ENCODE measurements at regions not wholly inside any gene's neighbourhood (a gene's known extent, or its start where the extent isn't known, plus 50 kb on each side); places are given as distances from the start of the nearest gene placed in this dataset.

- TF ChIP-seq, protein P1, sequence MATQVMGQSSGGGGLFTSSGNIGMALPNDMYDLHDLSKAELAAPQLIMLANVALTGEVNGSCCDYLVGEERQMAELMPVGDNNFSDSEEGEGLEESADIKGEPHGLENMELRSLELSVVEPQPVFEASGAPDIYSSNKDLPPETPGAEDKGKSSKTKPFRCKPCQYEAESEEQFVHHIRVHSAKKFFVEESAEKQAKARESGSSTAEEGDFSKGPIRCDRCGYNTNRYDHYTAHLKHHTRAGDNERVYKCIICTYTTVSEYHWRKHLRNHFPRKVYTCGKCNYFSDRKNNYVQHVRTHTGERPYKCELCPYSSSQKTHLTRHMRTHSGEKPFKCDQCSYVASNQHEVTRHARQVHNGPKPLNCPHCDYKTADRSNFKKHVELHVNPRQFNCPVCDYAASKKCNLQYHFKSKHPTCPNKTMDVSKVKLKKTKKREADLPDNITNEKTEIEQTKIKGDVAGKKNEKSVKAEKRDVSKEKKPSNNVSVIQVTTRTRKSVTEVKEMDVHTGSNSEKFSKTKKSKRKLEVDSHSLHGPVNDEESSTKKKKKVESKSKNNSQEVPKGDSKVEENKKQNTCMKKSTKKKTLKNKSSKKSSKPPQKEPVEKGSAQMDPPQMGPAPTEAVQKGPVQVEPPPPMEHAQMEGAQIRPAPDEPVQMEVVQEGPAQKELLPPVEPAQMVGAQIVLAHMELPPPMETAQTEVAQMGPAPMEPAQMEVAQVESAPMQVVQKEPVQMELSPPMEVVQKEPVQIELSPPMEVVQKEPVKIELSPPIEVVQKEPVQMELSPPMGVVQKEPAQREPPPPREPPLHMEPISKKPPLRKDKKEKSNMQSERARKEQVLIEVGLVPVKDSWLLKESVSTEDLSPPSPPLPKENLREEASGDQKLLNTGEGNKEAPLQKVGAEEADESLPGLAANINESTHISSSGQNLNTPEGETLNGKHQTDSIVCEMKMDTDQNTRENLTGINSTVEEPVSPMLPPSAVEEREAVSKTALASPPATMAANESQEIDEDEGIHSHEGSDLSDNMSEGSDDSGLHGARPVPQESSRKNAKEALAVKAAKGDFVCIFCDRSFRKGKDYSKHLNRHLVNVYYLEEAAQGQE (IDR thresholded peaks at IDR 0.05; ENCODE audit: insufficient replicate concordance, low read depth), result no peak
- no peak for TF ChIP-seq SPI1 (IDR thresholded peaks at IDR 0.05; ENCODE audit: borderline replicate concordance, low read depth)
- TF ChIP-seq, protein P2, sequence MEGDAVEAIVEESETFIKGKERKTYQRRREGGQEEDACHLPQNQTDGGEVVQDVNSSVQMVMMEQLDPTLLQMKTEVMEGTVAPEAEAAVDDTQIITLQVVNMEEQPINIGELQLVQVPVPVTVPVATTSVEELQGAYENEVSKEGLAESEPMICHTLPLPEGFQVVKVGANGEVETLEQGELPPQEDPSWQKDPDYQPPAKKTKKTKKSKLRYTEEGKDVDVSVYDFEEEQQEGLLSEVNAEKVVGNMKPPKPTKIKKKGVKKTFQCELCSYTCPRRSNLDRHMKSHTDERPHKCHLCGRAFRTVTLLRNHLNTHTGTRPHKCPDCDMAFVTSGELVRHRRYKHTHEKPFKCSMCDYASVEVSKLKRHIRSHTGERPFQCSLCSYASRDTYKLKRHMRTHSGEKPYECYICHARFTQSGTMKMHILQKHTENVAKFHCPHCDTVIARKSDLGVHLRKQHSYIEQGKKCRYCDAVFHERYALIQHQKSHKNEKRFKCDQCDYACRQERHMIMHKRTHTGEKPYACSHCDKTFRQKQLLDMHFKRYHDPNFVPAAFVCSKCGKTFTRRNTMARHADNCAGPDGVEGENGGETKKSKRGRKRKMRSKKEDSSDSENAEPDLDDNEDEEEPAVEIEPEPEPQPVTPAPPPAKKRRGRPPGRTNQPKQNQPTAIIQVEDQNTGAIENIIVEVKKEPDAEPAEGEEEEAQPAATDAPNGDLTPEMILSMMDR (IDR thresholded peaks at IDR 0.05; ENCODE audit: insufficient read depth, low read length), result no peak
- no peak for TF ChIP-seq GABPA (IDR thresholded peaks at IDR 0.05; ENCODE audit: low read depth)
- no peak for TF ChIP-seq POLR2AphosphoS5 (IDR thresholded peaks at IDR 0.05; ENCODE audit: low read depth)
- DNase-seq (ENCODE audit: low read depth in 1 of 2, low spot score in 1 of 2), result no peak
- H3K27me3 ChIP-seq (ENCODE audit: insufficient read depth, poor library complexity, severe bottlenecking), result no peaks in the 10 kb centered on the region
- H3K4me3 ChIP-seq (replicated peaks; ENCODE audit: insufficient read depth, low read length), result no peak overlapping the region
- H3K27ac ChIP-seq (replicated peaks), result no peak overlapping the region
Observed at GRCh38 chr2:14388724-14389123, 243.8 kb upstream of the LRATD1 start.

DNA sequence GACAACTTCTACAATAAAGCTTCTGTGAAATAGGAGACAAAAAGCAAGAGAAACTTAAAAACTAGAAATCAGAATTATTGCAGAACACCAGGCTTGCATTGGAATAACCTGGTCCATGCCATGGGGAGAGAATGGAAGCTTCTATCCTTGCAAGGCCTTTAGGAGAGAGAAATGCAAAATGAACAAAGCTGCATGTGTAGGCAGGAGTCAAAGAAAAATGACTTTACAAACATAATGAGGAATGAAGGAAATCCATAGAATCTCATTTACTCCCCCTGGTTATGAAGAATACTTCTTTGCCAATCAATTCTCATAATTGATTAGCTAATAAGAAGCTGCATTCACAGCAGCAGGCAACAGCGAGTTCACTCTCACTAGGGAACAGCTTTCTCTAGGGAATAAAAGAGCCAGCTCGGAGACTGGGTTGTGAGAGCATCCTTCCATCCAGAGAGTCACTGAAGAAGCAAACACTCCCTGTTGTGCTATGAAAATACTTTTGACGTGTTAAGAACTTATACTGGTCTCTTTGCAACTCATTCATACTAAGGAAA is 235.9 kb upstream of the LRATD1 start:
- Histone ChIP-seq H3K27me3 (ENCODE audit: insufficient read depth, poor library complexity, severe bottlenecking) (no peaks in the 10 kb centered on the region), H3K4me3 (replicated peaks; ENCODE audit: insufficient read depth, low read length) (no peak overlapping the region), H3K27ac (replicated peaks) (no peak overlapping the region)
- no peak for DNase-seq (ENCODE audit: low read depth in 1 of 2, low spot score in 1 of 2)
- TF ChIP-seq SPI1 (IDR thresholded peaks at IDR 0.05; ENCODE audit: borderline replicate concordance, low read depth) (no peak), GABPA (IDR thresholded peaks at IDR 0.05; ENCODE audit: low read depth) (no peak), POLR2AphosphoS5 (IDR thresholded peaks at IDR 0.05; ENCODE audit: low read depth) (no peak)
- TF ChIP-seq, protein P1 (IDR thresholded peaks at IDR 0.05; ENCODE audit: insufficient replicate concordance, low read depth), result no peak
- TF ChIP-seq, protein P2 (IDR thresholded peaks at IDR 0.05; ENCODE audit: insufficient read depth, low read length), result no peak

DNA sequence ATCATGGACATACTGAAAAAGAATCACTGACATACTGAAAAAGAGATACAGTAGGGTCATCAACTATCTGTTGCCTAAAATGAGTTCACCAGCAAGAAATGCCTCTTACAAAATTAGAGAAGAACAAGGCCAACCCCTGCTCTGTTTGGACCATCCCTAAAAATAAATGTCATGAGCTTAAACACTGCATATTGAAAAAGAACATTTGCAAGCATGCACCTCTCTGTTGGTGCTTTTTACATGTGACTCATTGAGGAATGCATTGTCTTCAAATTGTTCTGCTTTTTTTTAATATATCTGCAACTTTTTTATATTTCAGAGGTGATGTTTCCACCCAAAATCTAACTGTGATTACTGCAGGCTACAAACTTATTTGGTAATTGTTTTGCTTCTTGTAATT is 233.9 kb upstream of the LRATD1 start:
- DNase-seq (ENCODE audit: low read depth in 1 of 2, low spot score in 1 of 2), result no peak
- TF ChIP-seq, protein P2 (IDR thresholded peaks at IDR 0.05; ENCODE audit: insufficient read depth, low read length), result no peak
- TF ChIP-seq SPI1 (IDR thresholded peaks at IDR 0.05; ENCODE audit: borderline replicate concordance, low read depth) (no peak), POLR2AphosphoS5 (IDR thresholded peaks at IDR 0.05; ENCODE audit: low read depth) (no peak)
- no peak overlapping the region for H3K27ac ChIP-seq (replicated peaks)
- H3K4me3 ChIP-seq (replicated peaks; ENCODE audit: insufficient read depth, low read length), result no peak overlapping the region
- no peaks in the 10 kb centered on the region for H3K27me3 ChIP-seq (ENCODE audit: insufficient read depth, poor library complexity, severe bottlenecking)

- Histone ChIP-seq H3K4me3 (replicated peaks; ENCODE audit: insufficient read depth, low read length) (no peak overlapping the region), H3K27me3 (ENCODE audit: insufficient read depth, poor library complexity, severe bottlenecking) (no peaks in the 10 kb centered on the region), H3K27ac (replicated peaks) (no peak overlapping the region)
- TF ChIP-seq, protein P2 (IDR thresholded peaks at IDR 0.05; ENCODE audit: insufficient read depth, low read length), result no peak
- TF ChIP-seq SPI1 (IDR thresholded peaks at IDR 0.05; ENCODE audit: borderline replicate concordance, low read depth) (no peak), GABPA (IDR thresholded peaks at IDR 0.05; ENCODE audit: low read depth) (no peak), POLR2AphosphoS5 (IDR thresholded peaks at IDR 0.05; ENCODE audit: low read depth) (no peak)
- TF ChIP-seq, protein P1 (IDR thresholded peaks at IDR 0.05; ENCODE audit: insufficient replicate concordance, low read depth), result no peak
- DNase-seq (ENCODE audit: low read depth in 1 of 2, low spot score in 1 of 2), result no peak
Observed at GRCh38 chr2:14401873-14402272, 230.6 kb upstream of the LRATD1 start.
